Neural crest cell (in vitro differentiated cells): ENCODE measurements at regions not wholly inside any gene's neighbourhood (a gene's known extent, or its start where the extent isn't known, plus 50 kb on each side); places are given as distances from the start of the nearest gene placed in this dataset.

Experiments
- DNase-seq: peaks from one replicate; pipeline ENCODE4 v3.0.0; 2021; ENCODE audit warnings: low read depth, mixed read lengths, low spot score
- H3K27ac Mint-ChIP-seq: one replicate; pipeline ENCODE4 v1.8.0; 2021; ENCODE audit warnings: mild to moderate bottlenecking, mixed read lengths; ENCODE audit not compliant: unreplicated experiment
- H3K27me3 Mint-ChIP-seq: 2 replicates; pipeline ENCODE4 v1.8.0; 2021; ENCODE audit warnings: low read depth, mild to moderate bottlenecking, mixed read lengths
- H3K36me3 Mint-ChIP-seq: 2 replicates; pipeline ENCODE4 v1.8.0; 2021; ENCODE audit warnings: low read depth, mild to moderate bottlenecking, mixed read lengths
- H3K4me1 Mint-ChIP-seq: 2 replicates; pipeline ENCODE4 v1.8.0; 2021; ENCODE audit warnings: mixed read lengths
- H3K4me3 Mint-ChIP-seq: one replicate; pipeline ENCODE4 v1.8.0; 2021; ENCODE audit warnings: mild to moderate bottlenecking, mixed read lengths
- H3K9me3 Mint-ChIP-seq: 2 replicates; pipeline ENCODE4 v1.8.0; 2021; ENCODE audit warnings: mixed read lengths
- CTCF ChIP-seq: fragments of 200-600 bp; sonication (generic); conservative IDR thresholded peaks from 2 replicates; pipeline ENCODE4 v1.5.0; 2021; ENCODE audit warnings: antibody characterized with exemption, mild to moderate bottlenecking

- no peak for DNase-seq
- Mint-ChIP-seq H3K27ac (no peak overlapping the region), H3K4me1 (peaks cover 27% of the 10 kb centered on the region), H3K36me3 (no peaks in the 10 kb centered on the region), H3K4me3 (no peak overlapping the region), H3K27me3 (no peaks in the 10 kb centered on the region), H3K9me3 (no peaks in the 10 kb centered on the region)
- TF ChIP-seq CTCF: no peak
Measured at GRCh38 chr5:172558076-172558976, 82.7 kb upstream of the NEURL1B start.

DNA sequence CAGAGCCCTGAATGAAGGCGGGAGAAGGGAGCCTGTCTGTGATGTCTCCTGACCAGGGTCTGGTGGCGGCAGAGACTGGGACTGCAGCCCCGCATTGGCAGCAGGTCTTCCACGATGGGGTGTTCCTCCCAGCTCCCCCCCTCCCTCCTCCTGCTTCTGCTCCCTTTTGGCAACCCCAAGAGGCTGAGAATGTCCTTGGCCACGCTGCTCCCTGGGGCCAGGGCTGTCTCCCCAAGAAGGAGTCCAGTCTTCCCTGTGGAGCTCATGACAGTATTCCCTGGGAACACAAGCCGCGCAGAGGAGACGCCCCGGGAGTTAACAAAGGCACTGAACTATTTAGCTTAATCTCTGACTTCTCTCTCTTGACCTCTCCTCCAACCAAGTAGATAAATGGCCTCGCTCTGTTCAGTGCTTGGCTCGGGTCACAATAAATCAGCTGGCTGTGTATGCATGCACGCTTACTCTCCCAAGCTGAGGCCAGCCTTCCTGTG is 84.0 kb upstream of the NEURL1B start:
- Mint-ChIP-seq H3K4me3 (no peak overlapping the region), H3K27ac (no peak overlapping the region), H3K9me3 (no peaks in the 10 kb centered on the region), H3K36me3 (no peaks in the 10 kb centered on the region), H3K4me1 (peaks cover 27% of the 10 kb centered on the region), H3K27me3 (peaks cover 2% of the 10 kb centered on the region)
- TF ChIP-seq CTCF: no peak
- no peak for DNase-seq

- DNase-seq: no peak
- no peaks in the 10 kb centered on the region for H3K9me3 Mint-ChIP-seq
- no peak overlapping the region for H3K4me3 Mint-ChIP-seq
- no peak overlapping the region for H3K27ac Mint-ChIP-seq
- TF ChIP-seq CTCF: no peak
- H3K27me3 Mint-ChIP-seq: peaks cover 2% of the 10 kb centered on the region
- H3K4me1 Mint-ChIP-seq: peaks cover 27% of the 10 kb centered on the region
- no peaks in the 10 kb centered on the region for H3K36me3 Mint-ChIP-seq
Measured at GRCh38 chr5:172556262-172556661, 84.8 kb upstream of the NEURL1B start.

GRCh38 chr5:172554562-172554961 is 86.5 kb upstream of the NEURL1B start:
- no peak for TF ChIP-seq CTCF
- H3K9me3 Mint-ChIP-seq: no peaks in the 10 kb centered on the region
- no peak overlapping the region for H3K4me3 Mint-ChIP-seq
- H3K27me3 Mint-ChIP-seq: peaks cover 2% of the 10 kb centered on the region
- no peak for DNase-seq
- no peaks in the 10 kb centered on the region for H3K36me3 Mint-ChIP-seq
- H3K27ac Mint-ChIP-seq: no peak overlapping the region
- peaks cover 27% of the 10 kb centered on the region for H3K4me1 Mint-ChIP-seq

DNA sequence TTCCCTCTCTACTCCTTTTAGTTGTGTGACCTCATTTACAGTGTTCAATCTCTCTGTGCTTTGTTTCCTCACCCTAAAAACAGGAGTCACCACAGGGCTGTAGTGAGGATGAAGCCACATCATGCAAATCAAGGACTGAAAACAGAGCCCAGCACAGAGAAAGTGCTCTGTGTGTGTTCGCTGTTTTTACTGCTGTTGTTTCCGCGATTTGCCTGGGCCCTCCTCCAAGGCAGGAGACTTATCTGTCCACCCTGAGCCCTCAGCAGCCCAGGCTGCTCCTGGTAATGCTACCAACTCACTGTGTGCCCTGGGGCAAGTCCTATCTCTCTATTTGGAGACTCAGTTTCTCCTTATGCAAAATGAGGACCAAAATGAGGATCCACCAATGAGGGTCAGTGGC is 87.2 kb upstream of the NEURL1B start:
- H3K27ac Mint-ChIP-seq: no peak overlapping the region
- no peak for TF ChIP-seq CTCF
- H3K9me3 Mint-ChIP-seq: no peaks in the 10 kb centered on the region
- peaks cover 2% of the 10 kb centered on the region for H3K27me3 Mint-ChIP-seq
- H3K4me1 Mint-ChIP-seq: peaks cover 33% of the 10 kb centered on the region
- H3K4me3 Mint-ChIP-seq: no peak overlapping the region
- no peaks in the 10 kb centered on the region for H3K36me3 Mint-ChIP-seq
- no peak for DNase-seq
